Nephron (organoid): ENCODE measurements at regions not wholly inside any gene's neighbourhood (a gene's known extent, or its start where the extent isn't known, plus 50 kb on each side); places are given as distances from the start of the nearest gene placed in this dataset.

Experiments
- H3K27ac Mint-ChIP-seq, 3 experiments: 2 replicates each; pipeline ENCODE4 v1.8.0; 2020; ENCODE audit warnings: mixed read lengths in 3 of 3, mild to moderate bottlenecking in 2 of 3, moderate library complexity in 1 of 3
- H3K27me3 Mint-ChIP-seq: 2 replicates; pipeline ENCODE4 v1.8.0; 2021; ENCODE audit warnings: low read depth, mild to moderate bottlenecking, moderate library complexity, mixed read lengths
- H3K36me3 Mint-ChIP-seq: 2 replicates; pipeline ENCODE4 v1.8.0; 2020; ENCODE audit warnings: low read depth, mixed read lengths
- H3K4me1 Mint-ChIP-seq: 2 replicates; pipeline ENCODE4 v1.8.0; 2020; ENCODE audit warnings: mixed read lengths
- H3K4me3 Mint-ChIP-seq, 3 experiments: 2 replicates each; pipeline ENCODE4 v1.8.0; 2020; ENCODE audit warnings: mild to moderate bottlenecking in 3 of 3, mixed read lengths in 3 of 3, moderate library complexity in 2 of 3
- H3K9me3 Mint-ChIP-seq: 2 replicates; pipeline ENCODE4 v1.8.0; 2020; ENCODE audit warnings: mixed read lengths
- TF ChIP-seq, protein P1 (sequence below), 3 experiments: fragments of 200-600 bp; sonication (generic); IDR thresholded peaks; one replicate each; pipeline ENCODE4 v1.5.0; 2021; ENCODE audit warnings: antibody characterized with exemption in 3 of 3; ENCODE audit not compliant: unreplicated experiment in 3 of 3

DNA sequence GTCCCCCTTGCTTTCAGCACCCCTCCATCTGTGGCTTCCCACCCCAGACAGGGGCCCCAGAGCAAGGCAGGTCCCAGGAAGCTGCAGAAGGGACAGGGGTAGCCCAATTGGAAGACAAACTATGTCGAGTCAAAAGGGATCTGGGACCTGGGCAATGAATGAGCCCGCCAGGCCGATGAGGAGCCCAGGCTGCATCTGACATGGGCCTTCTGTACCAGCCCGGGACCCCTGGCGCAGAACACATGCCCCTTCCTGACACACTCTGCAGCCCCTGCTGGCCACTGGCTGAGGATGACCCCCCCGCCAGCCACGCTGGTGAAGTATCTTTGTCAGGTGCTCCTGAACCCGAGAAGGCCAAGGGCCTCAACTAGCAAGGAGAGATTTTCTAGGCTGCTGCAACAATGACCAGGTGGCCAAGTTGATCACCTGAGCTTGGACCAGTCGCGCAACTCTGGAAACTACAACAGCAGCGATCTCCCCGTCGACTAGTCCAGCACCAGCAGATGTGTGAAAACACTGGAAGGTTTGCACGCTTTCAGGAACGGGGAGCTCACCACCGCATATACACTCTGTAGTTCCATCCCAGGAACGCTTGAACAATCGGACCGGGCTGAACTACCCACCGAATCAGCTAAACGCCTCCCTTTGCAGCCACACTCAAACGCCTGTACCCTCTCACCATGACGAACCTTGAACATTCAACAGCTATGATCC, 119.0 kb downstream of the NCOR2 start:
- peaks cover 42% of the 10 kb centered on the region for H3K4me1 Mint-ChIP-seq
- no peak overlapping the region for H3K4me3 Mint-ChIP-seq
- no peaks in the 10 kb centered on the region for H3K9me3 Mint-ChIP-seq
- no peaks in the 10 kb centered on the region for H3K27me3 Mint-ChIP-seq
- TF ChIP-seq, protein P1, sequence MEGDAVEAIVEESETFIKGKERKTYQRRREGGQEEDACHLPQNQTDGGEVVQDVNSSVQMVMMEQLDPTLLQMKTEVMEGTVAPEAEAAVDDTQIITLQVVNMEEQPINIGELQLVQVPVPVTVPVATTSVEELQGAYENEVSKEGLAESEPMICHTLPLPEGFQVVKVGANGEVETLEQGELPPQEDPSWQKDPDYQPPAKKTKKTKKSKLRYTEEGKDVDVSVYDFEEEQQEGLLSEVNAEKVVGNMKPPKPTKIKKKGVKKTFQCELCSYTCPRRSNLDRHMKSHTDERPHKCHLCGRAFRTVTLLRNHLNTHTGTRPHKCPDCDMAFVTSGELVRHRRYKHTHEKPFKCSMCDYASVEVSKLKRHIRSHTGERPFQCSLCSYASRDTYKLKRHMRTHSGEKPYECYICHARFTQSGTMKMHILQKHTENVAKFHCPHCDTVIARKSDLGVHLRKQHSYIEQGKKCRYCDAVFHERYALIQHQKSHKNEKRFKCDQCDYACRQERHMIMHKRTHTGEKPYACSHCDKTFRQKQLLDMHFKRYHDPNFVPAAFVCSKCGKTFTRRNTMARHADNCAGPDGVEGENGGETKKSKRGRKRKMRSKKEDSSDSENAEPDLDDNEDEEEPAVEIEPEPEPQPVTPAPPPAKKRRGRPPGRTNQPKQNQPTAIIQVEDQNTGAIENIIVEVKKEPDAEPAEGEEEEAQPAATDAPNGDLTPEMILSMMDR (IDR thresholded peaks at IDR 0.05; ENCODE audit: unreplicated experiment in 3 of 3) = no peak
- H3K27ac Mint-ChIP-seq = peak overlapping the region in 2 of 3 experiments; percentile 12 to 57
- peaks cover 47% of the 10 kb centered on the region for H3K36me3 Mint-ChIP-seq

DNA sequence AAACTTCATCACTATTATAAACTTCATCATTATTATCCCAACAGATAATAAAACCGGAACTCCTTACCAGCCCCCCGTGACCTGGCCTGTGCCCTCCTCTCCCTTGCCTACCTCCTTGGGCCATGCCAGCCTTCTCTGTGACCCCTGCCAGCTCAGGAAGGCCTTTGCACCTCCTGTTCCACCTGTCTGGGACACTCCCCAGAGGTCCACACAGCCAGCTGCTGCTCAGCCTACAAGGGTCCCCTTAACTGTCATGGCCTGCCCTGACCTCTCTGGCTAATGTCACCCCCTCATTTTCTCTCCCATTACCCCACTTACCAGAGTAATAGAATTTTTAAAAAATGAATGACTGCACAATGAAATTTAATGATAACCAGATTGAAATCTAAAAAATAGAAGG, 121.0 kb downstream of the NCOR2 start:
- Mint-ChIP-seq H3K9me3 (no peaks in the 10 kb centered on the region), H3K36me3 (peaks cover 62% of the 10 kb centered on the region), H3K4me3 (no peak overlapping the region), H3K27ac (peak overlapping the region; percentile 63 to 93 (median 85)), H3K4me1 (peaks cover 58% of the 10 kb centered on the region), H3K27me3 (no peaks in the 10 kb centered on the region)
- TF ChIP-seq, protein P1 (IDR thresholded peaks at IDR 0.05; ENCODE audit: unreplicated experiment in 3 of 3) = no peak

DNA sequence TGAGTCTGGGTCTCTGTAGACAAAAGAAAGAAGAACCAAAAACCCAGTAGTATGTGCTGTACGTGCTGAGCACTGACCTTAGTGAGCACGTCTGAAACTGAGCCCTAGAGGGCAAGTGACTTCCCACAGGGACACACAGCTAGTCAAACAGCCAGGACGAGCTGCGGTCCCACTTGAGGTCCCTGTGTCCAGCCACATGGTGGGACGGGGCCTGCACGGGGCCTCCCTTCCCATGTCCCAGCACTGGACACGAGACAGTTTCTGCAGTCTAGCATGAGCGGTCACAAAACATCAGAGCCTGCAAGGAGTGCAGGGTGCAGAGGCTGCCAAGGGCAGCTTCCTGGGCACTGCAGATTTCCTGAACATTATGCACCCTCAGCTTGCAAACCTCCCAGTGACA, 121.6 kb downstream of the NCOR2 start:
- peaks cover 60% of the 10 kb centered on the region for H3K36me3 Mint-ChIP-seq
- peaks cover 60% of the 10 kb centered on the region for H3K4me1 Mint-ChIP-seq
- H3K27ac Mint-ChIP-seq = peak overlapping the region; percentile 63 to 93 (median 85)
- H3K4me3 Mint-ChIP-seq = no peak overlapping the region
- H3K9me3 Mint-ChIP-seq = no peaks in the 10 kb centered on the region
- TF ChIP-seq, protein P1 (IDR thresholded peaks at IDR 0.05; ENCODE audit: unreplicated experiment in 3 of 3) = no peak
- no peaks in the 10 kb centered on the region for H3K27me3 Mint-ChIP-seq

DNA sequence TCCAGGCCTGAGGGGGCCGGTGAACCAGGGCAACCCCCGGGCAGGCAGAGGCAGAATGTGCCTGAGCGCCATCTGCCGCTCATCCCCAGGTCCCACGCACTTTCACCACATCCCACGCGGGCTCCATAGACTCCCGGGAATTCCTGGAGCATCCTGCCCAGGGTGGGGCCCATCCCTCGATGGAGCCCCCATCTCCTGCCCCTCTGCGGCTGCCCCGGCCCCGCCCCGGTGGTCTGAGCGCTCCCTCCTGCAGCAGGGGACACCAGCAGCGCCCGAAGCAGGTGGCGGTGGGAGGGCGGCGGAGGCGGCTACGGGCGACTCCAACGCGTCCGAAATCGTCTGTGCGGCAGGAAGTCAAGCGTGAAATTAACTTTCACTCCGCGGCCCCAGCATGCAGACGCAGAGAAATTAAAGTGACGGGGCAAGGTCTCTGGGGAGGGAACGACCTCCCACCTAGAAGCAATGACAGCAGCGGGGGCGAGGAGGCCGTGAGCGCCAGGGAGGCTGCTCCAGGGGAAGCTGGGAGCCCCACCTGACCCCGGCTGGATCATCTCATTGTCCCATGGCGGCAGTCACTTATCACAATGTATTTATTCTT, 122.2 kb downstream of the NCOR2 start:
- Mint-ChIP-seq H3K36me3 (peaks cover 54% of the 10 kb centered on the region), H3K27ac (peak overlapping the region; percentile 63 to 93 (median 85)), H3K9me3 (no peaks in the 10 kb centered on the region), H3K4me1 (peaks cover 59% of the 10 kb centered on the region), H3K4me3 (no peak overlapping the region), H3K27me3 (no peaks in the 10 kb centered on the region)
- TF ChIP-seq, protein P1 (IDR thresholded peaks at IDR 0.05; ENCODE audit: unreplicated experiment in 3 of 3) = peak; percentile 8 to 38 (median 20)

DNA sequence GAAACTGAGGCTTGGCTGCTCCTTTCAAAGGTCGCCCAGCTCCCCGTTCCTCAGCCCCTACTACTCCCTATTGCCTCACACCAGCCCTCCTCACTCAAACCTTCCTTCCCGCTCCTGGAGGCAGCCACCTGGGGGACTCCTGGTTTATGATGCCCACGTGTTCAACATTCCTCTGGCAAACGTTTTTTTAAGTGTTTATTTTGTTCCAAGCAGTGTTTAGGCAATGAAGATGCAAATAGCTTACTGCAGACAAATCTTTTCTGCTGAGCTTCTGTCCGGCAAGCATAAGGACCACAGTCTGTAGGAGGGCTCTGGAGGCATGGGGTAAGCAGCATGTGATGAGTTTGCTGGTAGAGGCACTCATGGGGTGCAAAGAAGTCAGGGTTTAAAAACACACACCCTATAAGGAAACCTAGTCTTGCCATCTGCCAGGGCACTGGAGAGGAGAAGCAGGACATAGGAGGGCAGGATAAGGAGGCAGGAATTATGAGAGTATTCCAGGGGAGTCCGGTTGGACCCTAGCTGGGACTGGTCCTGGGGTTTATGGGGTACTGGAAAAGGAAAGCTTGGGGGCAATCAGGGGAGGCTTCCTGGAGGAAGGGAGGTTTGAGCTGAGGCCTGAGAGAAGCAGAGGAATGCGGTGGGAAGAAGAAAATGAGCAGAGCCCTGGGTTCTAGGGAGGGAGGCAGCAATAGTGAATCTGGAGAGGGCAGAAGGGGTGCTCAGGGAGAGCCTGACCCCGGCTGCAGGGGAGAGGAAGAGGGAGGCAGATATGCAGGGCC, 123.3 kb downstream of the NCOR2 start:
- Mint-ChIP-seq H3K4me3 (peak overlapping the region in 2 of 3 experiments; percentile 4 to 10), H3K27ac (peak overlapping the region; percentile 77 to 93 (median 79)), H3K4me1 (peaks cover 52% of the 10 kb centered on the region), H3K9me3 (no peaks in the 10 kb centered on the region), H3K36me3 (peaks cover 51% of the 10 kb centered on the region), H3K27me3 (no peaks in the 10 kb centered on the region)
- TF ChIP-seq, protein P1 (IDR thresholded peaks at IDR 0.05; ENCODE audit: unreplicated experiment in 3 of 3) = no peak
